Middle frontal gyrus (tissue), 1 donor: ENCODE measurements at regions not wholly inside any gene's neighbourhood (a gene's known extent, or its start where the extent isn't known, plus 50 kb on each side); places are given as distances from the start of the nearest gene placed in this dataset.
A peak's percentile ranks its signal among the peaks of the same experiment; 100 is the strongest.
"Not testable (repeated sequence)": the region's sequence is repeated elsewhere in the genome, so short reads cannot be mapped to it uniquely, and the experiment has no call there.

Source experiments
- DNase-seq: peaks from one replicate; pipeline ENCODE4 v3.0.0-alpha.2; 2015; ENCODE audit warnings: low spot score; ENCODE audit errors: extremely low spot score

DNA sequence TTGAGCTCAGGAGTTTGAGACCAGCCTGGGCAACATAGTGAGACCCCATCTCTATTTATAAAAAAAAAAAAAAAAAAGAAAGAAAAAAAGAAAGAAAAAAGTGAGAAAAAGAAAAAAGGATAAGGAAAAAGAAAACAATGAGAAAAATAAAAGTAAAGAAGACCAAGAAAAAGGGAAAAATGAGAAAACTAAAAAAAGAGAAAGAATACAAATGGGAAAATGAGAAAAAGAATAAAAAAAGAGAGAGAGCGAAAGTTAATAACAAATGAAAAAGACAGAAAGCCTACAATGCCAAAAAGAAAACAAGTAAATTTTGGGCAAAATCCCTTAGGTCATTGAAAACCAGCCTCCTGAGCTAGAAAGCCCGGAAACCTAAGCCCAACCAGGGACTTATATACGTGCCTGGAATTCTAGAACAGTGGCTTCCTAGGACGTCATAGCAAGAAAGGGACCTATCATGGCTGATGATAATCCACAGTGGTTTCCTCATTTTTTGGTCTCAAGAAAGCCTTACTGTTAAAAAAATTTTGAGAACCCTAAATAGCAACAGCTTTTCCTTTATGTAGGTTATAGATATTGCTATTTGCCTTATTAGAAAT is 131.7 kb upstream of the CLINT1 start:
- DNase-seq, result no peak

DNA sequence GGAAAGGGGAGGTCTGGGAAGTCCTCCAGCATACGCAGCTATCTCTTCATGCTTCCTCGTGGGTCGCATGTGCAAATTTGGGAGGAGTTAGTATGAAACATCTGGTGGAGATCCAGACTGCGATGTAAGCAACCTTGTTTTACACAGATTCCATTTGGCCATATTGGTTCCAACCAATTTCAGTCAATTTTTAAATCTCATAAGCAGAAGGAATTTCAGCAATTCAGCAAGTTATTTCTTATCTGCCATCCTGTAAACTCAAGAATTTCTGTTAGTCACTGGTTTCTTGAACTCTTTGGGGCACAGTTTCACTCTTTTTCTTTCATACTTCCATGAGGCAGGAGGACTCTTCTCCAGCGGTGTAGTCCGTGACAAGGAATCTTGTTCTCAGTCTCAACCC is 130.4 kb upstream of the CLINT1 start:
- DNase-seq, result no peak

DNA sequence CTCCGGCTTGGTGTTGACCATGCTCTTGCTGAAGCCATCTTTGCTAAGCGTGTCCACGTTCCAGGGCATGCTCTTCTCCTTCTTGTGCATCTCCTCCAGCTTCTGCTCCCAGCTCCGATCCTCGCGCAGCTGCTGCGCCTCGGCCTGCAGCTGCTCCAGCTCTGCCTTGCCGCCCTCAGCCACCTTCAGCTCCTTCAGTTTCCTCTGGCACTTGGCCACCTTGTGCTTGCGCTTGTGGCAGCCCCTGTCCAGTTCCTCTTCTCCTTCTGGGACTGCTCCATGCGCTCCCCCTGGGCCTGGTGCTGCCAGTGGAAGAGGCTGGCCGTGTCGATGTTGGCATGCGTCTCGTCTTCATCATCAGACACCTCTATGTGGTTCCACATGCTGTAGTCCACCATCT is 128.3 kb upstream of the CLINT1 start:
- DNase-seq, result no peak

DNA sequence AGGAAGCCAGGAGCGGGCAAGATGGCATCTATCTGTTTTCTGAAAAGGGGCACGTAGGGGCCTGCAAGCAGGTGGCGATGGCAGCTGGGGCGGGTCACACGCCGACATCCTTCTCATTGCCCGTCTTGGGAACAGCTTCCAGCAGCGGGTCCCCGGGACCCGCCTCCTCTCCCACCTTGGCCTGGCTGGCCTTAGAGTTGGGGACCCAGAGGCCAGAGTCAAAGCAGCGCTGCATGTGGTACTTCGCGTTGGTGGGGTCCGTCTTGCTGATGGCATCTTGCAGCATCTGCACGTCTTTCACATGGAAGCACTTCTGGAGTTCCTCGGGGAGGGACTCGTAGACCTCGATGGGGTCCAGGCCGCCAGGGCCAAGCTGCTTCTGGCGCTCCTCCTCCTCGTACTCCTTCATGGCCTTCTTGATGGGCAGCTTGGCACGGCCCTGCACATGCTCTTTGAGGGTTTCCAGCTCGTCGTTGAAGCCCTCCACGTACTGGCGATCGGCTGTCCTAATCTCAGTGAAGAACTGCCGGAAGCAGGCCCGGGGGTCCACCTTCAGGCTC is 127.6 kb upstream of the CLINT1 start:
- DNase-seq, result no peak

DNA sequence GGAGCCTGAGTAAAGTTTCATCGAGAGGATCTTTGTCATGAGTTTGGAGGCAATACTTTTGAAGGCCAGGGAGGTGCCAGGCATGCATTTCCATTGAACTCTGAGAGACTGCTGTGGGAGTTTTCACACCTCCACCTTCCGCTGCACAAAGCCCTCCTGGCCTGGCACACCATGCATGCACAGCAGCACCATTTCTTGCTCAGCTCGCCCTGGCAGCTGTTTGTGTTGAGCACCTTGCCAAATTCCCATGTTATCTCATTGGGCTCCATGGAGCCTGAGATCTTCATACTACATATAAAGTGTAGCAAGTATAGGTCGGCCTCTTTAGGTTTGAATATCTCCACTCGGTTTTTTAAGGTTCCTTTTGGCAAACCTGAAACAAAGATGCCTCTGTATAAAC is 125.7 kb upstream of the CLINT1 start:
- DNase-seq, result no peak

DNA sequence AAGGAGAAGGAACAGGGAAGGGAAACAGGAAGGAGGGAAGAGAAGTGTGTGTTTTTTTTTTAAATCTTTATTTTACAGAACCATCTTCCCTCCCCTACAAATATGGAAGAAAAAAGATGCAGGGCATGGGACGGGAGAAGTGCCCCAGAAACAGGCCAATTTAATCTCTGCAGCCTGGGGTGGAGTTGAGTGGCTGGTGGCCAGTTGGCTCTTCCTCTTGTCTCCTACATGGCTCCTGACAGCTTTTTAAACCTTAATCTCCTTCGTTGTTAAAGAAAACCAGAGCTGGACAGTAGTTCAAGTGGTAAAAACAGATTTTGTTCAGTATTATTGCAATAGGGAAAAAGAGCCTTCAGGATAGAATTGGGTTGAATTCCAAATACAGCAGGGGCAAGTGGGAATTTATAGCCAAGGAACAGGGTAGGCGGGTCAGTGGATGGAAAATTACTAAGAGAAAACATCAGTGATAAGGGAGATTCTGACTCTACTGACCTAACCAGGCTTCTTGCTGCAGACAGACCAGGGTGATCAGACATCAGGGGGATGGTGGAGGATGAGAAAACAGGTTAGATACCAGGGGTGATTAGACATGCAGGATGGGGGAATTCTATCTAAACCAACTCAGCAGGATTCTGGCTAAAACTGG is 125.1 kb upstream of the CLINT1 start:
- no peak for DNase-seq

DNA sequence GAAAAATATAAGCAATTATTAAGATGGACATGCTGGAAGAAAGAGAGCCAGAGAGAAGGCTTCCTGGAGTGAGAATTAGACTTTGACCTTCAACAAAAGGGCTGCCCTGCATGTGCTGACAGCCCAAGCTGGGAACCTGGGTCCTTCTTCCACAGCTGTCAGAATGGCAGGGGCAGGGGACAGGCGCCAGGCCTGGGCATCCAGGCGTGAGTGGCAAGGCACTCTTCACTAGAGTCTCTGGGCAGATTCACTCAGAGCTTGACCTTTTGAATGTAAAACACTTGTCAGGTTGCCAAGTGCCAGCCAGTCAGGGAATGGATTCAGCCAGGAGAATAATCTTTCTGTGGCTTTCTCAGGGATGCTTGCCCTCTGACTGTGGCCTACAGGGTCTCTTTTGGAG is 119.1 kb upstream of the CLINT1 start:
- no peak for DNase-seq

DNA sequence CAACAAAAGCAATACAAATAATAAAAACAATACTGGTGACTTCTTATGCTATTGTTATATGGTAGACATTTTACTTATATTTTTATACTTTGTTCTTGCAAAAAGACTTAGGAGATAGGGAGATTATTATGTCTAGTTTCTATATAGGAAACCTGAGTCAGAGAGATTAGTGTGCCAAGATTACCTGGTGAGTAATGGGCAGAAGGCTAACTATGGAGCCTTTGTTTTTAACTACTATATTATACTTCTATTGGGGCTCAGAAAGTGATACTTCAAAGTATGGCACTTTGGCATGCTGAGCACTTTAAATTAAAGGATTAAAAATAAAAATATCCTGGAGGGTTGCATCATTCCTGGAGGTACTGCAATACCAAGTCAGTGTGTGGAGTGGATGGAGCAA is 117.5 kb upstream of the CLINT1 start:
- no peak for DNase-seq

DNA sequence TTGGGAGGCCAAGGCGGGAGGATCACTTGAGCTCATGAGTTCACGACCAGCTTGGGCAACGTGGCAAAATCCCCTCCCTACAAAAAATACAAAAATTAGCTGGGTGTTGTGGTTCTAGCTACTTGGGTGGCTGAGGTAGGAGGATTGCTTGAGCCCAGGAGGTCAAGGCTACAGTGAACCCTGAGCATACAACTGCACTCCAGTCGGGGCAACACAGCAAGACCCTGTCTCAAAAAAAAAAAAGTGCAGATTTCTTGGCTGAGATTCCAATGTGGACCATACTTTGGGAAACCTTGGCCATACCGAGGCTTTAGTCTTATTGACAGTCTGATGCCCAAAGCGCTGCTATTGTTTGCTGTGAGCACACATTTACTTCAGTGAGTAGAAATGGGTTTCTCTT is 113.6 kb upstream of the CLINT1 start:
- DNase-seq, result no peak

DNA sequence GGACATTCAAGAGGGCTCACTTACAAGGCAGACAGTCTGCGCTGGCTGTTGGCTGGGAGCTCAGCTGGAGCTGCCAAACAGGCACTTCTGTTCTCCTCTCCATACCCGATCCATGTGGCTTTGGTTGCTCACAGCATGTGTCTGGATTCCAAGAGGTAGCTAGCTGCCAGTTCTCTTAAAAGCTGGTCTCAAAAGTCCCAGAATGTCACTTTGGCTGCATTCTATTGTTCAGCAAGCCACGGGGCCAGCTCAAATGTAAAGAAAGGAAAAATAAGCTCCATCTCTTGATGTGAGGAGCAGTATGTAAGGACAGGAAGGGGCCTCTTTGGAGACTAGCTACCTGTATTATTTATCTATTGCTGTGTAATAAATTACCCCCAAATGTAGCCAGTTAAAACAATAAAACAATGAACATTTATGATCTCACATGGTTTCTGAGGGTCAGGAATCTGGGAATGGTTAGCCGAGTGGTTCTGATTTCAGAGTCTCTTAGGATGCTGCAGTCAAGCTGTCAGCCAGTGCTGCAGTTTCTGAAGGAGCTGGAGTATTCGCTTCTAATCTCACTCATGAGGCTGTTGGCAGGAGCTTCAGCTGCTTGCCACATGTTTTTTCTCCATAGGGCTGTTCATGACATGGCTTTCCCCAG is 112.7 kb upstream of the CLINT1 start:
- peak; percentile 14 for DNase-seq

DNA sequence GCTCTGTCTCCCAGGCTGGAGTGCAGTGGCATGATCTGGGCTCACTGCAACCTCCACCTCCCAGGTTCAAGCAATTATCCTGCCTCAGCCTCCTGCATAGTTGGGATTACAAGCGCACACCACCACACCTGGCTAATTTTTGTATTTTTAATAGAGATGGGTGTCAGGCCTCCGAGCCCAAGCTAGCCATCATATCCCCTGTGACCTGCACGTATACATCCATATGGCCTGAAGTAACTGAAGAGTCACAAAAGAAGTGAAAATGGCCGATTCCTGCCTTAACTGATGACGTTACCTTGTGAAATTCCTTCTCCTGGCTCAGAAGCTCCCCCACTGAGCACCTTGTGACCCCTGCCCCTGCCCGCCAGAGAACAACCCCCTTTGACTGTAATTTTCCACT is 109.6 kb upstream of the CLINT1 start:
- DNase-seq, result not testable (repeated sequence)

DNA sequence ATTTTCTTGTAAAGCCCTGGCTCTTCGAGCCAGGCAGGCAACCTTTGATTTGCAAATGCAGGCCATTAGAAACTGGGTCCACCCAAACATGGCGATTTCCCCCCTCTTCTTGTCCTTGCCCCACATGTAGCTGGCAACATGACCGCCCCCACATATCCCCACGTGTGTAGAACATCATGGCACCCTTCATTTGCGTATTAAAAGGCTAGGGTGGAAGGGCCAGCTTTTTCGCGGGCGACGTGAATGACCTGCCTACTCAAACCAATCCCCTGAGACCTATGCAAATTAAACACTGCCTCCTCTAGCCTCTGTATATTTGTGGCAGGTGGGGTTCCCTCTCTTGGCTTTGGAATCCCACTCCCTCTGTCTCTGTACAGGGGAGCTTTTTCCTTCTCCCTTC is 107.0 kb upstream of the CLINT1 start:
- no peak for DNase-seq

DNA sequence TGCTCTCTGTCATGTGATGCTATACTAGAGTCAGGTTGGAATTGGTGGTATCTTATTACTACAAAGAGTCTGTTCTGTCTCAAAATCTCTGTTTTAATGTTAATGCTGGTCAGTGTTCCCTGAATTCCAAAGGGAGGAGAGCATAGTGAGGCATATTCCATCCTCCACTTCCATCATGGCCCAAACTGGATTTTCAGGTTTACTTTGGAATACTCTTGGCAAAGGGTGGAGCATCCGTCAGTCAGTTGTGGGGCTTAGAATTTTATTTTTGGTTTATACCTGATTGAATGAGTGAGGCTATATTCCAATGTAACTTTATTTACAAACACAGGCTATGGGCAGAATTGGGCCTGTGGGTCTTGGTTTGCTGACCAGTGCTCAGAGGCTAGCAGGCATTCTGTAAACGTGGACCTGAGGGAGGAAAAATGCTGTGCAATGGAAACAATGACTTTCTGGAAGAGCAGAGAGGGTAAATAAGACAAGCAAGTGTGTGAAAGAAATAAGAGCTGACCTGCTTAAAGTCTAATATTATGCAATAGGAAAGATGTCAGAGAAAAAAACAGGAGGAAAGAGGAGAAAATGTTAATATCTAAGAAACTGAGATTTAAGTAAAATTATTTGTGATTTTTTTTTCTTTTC is 106.2 kb upstream of the CLINT1 start:
- no peak for DNase-seq

DNA sequence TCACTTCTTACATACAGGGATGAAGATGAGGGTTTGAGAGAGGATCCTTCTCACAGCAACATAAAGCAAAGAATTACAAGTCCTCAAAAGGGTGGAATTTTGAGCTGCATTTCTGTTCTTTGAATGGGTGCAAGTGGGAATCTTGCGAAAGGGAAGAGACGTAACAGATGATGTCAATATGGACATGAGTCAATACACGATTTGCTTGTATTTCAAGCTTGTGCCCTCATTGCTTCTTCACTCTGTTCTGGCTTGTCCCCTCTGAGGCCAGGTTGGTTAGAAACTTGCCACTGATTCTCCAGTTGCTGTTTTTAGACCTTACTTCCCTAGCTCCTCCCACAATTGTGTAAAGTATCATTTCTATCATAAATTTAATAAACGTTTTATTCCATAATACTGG is 104.8 kb upstream of the CLINT1 start:
- no peak for DNase-seq

DNA sequence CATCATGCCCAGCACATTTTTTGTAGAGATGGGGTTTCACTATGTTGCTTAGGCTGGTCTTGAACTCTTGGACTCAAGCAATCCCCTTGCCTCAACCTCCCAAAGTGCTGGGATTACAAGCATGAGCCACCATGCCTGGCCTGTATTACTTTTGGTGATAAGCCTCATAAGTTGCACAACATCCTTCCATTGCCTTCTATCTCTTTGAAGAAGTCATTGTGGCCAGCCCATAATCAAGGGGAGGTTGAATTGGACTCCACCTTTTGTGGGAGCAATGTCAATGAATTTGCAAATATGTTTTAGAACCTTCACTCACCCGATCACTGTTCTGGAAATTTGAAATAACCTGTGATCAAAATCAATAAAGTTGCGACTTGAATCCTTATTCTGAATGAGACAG is 104.3 kb upstream of the CLINT1 start:
- no peak for DNase-seq

DNA sequence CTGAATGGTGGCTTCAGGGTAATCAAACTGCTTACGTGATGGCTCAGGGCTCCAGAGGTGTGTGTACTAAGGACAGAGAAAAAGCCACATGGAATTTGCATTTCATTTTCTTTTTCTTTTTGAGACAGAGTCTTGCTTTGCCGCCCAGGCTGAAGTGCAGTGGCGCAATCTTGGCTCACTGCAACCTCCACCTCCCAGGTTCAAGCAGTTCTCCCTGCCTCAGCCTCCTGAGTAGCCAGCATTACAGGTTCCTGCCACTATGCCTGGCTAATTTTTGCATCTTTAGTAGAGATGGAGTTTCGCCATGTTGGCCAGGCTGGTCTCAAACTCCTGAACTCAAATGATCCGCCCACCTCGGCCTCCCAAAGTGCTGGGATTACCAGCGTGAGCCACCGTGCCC is 103.7 kb upstream of the CLINT1 start:
- DNase-seq, result not testable (repeated sequence)

DNA sequence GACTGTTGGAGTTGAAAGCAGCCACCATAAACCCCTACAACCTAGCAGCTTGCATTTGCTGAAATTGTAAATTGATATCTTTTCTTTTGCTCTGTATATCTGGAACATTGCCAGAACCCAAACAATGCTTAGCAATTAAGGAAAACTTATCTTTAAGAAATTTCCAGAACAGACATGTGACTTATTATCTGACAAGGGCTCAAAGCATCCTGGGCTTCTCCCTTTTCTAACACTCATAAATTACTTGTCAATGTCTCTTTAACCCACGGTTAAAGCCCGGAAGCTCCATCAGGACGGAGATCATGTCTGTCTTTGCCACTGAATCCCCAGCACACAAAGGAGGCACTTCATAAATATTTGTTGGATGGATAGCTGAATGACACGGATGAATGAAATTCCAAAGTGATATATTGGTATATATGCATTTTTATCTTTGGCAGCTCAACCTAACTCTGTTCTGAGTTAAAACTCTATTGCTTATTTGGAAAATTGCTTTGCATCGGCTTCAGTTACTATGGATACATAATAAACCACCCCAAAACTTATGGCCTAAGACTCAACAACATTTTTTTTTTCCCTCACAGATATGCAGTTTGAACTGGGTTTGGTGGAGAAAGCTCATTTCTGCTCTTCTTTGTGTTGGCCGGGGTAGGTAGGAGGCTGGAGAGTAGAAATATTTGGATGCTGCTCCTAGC is 103.1 kb upstream of the CLINT1 start:
- DNase-seq, result no peak

DNA sequence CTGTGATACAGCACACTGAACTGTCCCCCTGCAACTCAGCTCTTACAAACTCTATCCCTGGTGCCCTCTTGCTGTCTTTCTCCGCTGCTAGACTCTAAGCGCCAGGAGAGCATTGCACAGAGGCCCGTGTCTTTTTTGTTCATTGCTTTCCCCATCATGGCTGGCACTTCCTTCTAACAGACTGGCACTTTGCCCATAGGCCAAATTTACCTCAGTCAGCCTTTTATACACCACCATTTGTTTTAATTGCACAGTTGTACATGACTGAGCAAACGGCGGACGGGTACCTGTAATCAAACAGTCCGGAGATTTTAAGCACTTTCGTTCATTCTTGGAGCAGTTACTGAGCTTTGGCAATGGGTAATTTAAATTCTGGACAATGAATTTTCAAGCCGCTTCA is 102.2 kb upstream of the CLINT1 start:
- no peak for DNase-seq

DNA sequence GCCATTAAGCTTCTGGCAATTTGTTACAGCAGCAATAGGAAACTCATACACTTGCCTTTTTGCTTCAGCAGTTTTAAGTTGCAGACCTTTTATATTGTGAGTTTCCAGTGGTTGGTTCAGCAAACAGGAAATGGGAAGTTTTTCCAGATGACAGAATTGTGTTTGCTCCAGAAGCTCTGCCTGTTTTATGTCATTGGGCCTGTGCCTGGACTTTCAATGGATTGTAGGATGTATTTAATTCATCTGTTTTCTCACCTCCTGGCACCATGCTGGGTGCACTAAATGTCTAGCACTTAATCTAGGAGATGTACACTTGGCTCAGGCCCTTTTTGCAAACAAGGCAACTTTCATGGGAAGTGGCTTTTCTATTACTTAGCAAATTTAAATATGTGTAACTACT is 100.4 kb upstream of the CLINT1 start:
- DNase-seq, result no peak

DNA sequence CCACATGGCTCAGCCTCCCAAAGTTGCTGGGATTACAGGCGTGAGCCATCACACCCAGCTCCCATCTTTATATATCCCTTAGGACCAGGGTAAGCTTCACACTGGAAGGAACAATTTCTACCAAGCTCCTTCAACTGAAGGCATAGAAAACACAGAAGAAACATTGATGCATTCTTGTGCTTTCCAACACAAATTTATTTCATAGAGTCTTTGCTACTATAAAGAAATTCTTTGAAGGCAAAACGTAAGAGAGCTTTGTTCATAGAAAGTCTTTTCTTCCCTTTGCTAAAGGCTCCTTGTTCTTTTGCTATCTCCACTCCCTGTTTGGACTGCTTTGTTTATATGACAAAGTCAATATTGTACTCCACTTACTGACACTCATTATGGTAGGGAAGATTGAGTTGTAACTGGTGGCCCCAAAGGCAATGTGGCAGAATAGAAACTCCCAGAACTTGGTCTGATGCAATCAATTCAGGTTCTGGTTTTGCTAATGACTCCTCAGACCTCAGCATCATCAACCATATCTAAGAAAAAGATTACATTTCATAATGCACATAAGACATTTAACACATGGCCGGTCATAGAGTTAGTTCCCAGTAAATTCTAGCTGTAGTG is 97.4 kb upstream of the CLINT1 start:
- no peak for DNase-seq

DNA sequence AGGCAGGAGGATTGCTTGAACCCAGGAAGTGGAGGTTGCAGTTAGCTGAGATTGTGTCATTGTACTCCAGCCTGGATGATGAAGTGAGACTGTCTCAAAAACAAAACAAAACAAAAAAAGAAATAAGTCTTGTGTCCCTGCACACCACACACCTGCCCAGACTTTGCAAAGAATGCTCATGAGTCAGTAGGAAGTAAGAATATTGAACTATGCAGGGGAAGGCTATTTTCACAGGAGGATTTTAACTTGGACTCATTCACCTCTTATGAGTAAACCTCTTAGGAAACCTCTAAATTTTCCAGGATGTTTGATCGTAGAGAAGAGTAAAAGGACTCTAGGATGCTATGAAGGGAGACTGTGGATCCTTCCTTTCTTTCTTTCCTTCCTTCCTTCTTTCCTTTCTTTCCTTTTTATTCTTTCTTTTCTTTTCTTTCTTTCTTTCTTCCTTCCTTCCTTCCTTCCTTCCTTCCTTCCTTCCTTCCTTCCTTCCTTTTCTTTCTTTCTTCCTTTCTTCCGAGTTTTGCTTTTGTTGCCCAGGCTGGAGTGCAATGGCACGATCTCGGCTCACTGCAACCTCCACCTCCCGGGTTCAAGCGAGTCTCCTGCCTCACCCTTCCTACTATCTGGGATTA is 96.7 kb upstream of the CLINT1 start:
- no peak for DNase-seq
